AG10803 (cell line): ENCODE measurements at regions not wholly inside any gene's neighbourhood (a gene's known extent, or its start where the extent isn't known, plus 50 kb on each side); places are given as distances from the start of the nearest gene placed in this dataset.
"Not testable (repeated sequence)": the region's sequence is repeated elsewhere in the genome, so short reads cannot be mapped to it uniquely, and the experiment has no call there.

Experiments
- DNase-seq: peaks from one replicate; pipeline ENCODE4 v3.0.0; 2010; ENCODE audit warnings: low read depth
- H3K4me3 ChIP-seq: 2 replicates; pipeline ENCODE4 v1.5.1; 2011; ENCODE audit warnings: mild to moderate bottlenecking, low read length, control low read depth
- CTCF ChIP-seq: conservative IDR thresholded peaks from 2 replicates; pipeline ENCODE4 v1.5.1; 2011; ENCODE audit warnings: mild to moderate bottlenecking, low read length, control low read depth, inconsistent platforms

- no peak overlapping the region for H3K4me3 ChIP-seq
- no peak for TF ChIP-seq CTCF
- DNase-seq = no peak
These were observed 383.3 kb upstream of the ATP11B start for GRCh38 chr3:182410051-182410450.

GRCh38 chr3:182412066-182412465, 381.2 kb upstream of the ATP11B start:
- DNase-seq = no peak
- H3K4me3 ChIP-seq = no peak overlapping the region
- TF ChIP-seq CTCF = no peak

- H3K4me3 ChIP-seq = no peak overlapping the region
- DNase-seq = no peak
- TF ChIP-seq CTCF = no peak
These were observed 380.2 kb upstream of the ATP11B start for GRCh38 chr3:182413061-182413460.

- no peak for TF ChIP-seq CTCF
- DNase-seq = no peak
- no peak overlapping the region for H3K4me3 ChIP-seq
These were observed 379.6 kb upstream of the ATP11B start for GRCh38 chr3:182413682-182414081.

GRCh38 chr3:182414586-182414985, 378.7 kb upstream of the ATP11B start:
- TF ChIP-seq CTCF = no peak
- H3K4me3 ChIP-seq = no peak overlapping the region
- DNase-seq = no peak

GRCh38 chr3:182420741-182421140, 372.6 kb upstream of the ATP11B start:
- H3K4me3 ChIP-seq = no peak overlapping the region
- DNase-seq = no peak
- no peak for TF ChIP-seq CTCF

GRCh38 chr3:182424006-182424405, 369.3 kb upstream of the ATP11B start:
- H3K4me3 ChIP-seq = no peak overlapping the region
- TF ChIP-seq CTCF = no peak

GRCh38 chr3:182425926-182426718, 367.2 kb upstream of the ATP11B start:
- not testable (repeated sequence) for H3K4me3 ChIP-seq, DNase-seq

More at GRCh38 chr3:182424006-182424405, 369.3 kb upstream of the ATP11B start:
- DNase-seq = no peak

GRCh38 chr3:182431972-182432371, 361.3 kb upstream of the ATP11B start:
- not testable (repeated sequence) for H3K4me3 ChIP-seq, DNase-seq
